Stimulated activated CD8-positive, alpha-beta memory T cell treated with anti-CD3 and anti-CD28 coated beads, Interleukin-4, amount 100 ng/mL, for 48 hours (primary cell): ENCODE measurements at regions not wholly inside any gene's neighbourhood (a gene's known extent, or its start where the extent isn't known, plus 50 kb on each side); places are given as distances from the start of the nearest gene placed in this dataset.
"Not testable (repeated sequence)": the region's sequence is repeated elsewhere in the genome, so short reads cannot be mapped to it uniquely, and the experiment has no call there.

Experiments used
- DNase-seq: peaks from one replicate; pipeline ENCODE4 v3.0.0-alpha.2; 2020

- DNase-seq, result no peak
Observed at GRCh38 chr4:81314897-81315470, 100.0 kb upstream of the PRKG2 start.

DNA sequence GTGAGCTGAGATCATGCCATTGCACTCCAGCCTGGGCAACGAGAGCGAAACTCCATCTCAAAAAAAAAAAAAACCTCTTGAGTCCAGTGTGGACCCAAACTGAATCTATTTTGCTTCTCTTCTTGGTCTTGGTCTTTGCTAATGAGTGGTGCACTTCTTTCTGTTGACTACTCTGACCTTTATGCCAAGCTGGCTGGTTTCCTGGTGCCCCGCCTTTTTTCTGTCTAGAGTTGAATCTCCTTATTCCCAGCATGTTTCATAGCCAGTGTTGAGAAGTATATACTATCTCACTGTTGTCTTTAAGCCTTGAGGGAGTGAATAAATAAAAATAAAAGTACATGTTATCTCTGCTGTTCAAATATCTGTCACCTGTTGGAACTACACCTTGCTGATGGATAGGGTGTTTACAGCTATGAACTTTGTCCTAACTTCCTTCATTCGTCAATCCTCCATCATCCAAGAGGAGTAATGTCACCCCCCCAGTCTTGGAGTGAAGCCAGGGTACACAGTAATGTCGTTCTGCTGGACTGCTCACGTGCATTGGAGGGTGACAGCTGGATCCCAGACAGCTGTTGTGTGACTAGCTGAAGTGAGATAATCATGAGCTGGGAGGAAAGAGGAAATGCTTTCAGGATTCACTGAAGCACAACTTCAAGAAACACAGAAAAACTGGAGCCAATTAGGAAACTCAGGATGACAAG lies 99.3 kb upstream of the PRKG2 start:
- DNase-seq, result no peak

DNA sequence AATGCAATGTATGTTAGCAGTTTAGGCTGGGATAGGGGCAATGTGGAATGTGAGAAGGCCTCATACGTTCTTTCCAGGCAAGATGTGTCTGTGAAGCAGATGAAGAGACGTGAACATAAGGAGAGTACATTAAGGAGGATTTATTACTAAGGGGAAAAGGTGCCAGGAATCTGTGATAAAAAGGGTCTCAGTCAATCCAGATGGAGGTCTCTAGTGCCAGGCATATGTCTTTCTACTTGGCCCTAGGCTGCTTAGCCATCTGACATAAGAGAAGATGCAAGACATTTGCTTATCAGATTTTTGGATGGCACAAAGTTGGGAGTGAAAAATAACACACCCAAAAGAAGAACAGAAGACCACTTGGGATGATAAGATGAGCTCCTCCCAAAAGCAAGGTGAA lies 93.0 kb upstream of the PRKG2 start:
- DNase-seq, result no peak

DNA sequence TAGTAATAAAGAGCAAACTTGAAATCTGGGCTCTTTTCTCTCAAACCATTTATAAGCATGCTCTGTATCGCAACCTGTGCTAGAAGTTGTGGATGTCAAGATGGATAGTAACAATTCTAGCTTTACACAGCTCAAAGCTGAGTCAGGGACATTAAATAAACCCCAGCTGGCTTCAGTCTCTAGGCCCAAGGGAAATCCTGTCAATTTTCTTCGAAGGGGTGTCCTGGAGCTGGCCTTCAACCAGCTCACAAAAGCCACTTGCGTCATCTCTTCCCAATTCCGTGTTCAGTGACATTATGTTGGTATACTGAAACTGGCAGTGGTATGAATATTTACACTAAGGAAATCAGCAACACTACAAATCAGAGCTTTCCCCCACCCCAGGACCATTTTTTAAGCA lies 89.8 kb upstream of the PRKG2 start:
- DNase-seq, result no peak

- DNase-seq, result not testable (repeated sequence)
Observed at GRCh38 chr4:81300352-81300751, 85.3 kb upstream of the PRKG2 start.

- no peak for DNase-seq
Observed at GRCh38 chr4:81290813-81291212, 75.8 kb upstream of the PRKG2 start.

- no peak for DNase-seq
Observed at GRCh38 chr4:81287101-81287500, 72.1 kb upstream of the PRKG2 start.

DNA sequence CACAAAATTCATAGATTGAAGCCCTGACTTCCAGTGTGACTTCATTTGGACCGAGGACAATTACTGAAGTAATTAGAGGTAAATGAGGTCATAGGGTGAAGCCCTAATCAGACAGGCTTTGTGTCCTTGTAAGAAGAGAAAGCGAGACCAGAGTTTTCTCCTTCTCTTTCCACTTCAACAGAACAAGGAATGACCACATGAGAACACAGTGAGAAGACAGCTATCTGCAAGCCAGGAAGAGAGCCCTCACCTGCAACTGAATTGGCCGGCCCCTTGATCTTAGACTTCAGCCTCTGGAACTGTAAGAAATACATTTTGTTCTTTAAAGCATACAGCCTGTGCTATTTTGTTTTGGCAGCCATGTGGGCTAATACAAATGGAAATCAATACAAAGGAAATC lies 67.1 kb upstream of the PRKG2 start:
- no peak for DNase-seq

- DNase-seq, result no peak
Observed at GRCh38 chr4:81274460-81274859, 59.4 kb upstream of the PRKG2 start.

DNA sequence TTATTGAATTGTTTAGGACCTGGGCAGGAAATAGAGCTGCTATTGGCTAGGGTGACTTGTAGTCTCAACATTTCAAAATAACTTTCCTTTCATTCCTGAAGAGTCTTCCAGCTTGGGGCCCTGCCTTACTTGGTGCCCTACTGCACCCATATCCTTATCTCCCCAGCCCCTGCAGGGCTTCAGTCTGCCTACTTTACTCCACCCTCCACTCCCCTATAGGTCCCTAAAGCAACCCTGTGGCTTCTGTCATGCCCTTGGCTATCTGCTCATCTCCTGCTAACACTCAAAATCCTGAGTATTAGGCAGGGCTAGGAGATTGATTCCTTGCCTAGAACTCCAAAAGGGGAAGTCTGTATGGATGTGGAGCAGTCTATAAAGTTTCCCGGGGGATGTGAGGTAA lies 57.6 kb upstream of the PRKG2 start:
- DNase-seq, result no peak
